ENCODE measurements at regions not wholly inside any gene's neighbourhood (a gene's known extent, or its start where the extent isn't known, plus 50 kb on each side); places are given as distances from the start of the nearest gene placed in this dataset.

DNA sequence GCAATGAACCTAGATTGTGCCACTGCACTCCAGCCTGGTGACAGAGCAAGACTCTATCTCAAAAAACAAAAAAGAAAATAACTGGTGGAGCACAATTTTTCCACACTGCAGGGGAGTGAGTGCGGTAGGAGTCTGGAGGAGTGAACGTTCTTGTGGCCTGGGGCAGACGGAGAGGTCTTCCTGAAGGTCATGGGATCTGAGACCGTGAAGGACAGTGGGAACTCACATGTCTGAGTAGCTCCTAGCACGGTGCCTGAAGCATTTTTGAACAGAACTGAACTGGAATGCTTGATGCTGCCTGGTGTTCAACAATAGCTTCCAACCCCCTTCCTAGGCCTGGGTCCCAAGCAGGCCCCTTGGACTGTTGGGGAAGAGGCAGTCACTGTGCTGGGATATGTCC is 84.3 kb upstream of the PODXL start:
- TF ChIP-seq, protein P1, sequence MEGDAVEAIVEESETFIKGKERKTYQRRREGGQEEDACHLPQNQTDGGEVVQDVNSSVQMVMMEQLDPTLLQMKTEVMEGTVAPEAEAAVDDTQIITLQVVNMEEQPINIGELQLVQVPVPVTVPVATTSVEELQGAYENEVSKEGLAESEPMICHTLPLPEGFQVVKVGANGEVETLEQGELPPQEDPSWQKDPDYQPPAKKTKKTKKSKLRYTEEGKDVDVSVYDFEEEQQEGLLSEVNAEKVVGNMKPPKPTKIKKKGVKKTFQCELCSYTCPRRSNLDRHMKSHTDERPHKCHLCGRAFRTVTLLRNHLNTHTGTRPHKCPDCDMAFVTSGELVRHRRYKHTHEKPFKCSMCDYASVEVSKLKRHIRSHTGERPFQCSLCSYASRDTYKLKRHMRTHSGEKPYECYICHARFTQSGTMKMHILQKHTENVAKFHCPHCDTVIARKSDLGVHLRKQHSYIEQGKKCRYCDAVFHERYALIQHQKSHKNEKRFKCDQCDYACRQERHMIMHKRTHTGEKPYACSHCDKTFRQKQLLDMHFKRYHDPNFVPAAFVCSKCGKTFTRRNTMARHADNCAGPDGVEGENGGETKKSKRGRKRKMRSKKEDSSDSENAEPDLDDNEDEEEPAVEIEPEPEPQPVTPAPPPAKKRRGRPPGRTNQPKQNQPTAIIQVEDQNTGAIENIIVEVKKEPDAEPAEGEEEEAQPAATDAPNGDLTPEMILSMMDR (conservative IDR thresholded peaks at IDR 0.05 in 1 of 2, IDR thresholded peaks at IDR 0.05 in 1 of 2; ENCODE audit: extremely low read depth in 1 of 2, insufficient read depth in 1 of 2, low read depth in 1 of 2, low read length in 2 of 2): no peak
- TF ChIP-seq EZH2 (IDR thresholded peaks at IDR 0.05; ENCODE audit: borderline replicate concordance, low read length): no peak
